ENCODE measurements at regions not wholly inside any gene's neighbourhood (a gene's known extent, or its start where the extent isn't known, plus 50 kb on each side); places are given as distances from the start of the nearest gene placed in this dataset.

DNA sequence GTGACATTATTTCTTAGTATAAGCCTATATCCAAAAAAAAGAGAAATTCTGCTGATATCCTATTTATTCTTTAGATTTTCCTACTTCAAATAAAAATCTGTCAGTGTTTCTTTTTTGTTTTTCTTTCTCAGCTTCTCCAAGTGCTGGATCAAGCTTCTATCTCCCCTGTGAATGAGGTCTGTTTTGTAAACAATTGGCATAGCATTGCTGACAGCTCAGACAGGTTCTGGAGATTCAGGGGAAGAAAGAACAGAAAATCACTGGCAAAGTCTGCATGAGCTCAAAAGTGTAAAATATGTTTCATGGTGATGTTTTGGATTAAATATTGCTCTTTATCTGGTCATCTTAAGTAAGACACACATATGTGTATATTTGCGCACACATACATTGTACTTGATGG is 492.0 kb upstream of the IGFBP7 start:
- TF ChIP-seq, protein P1, sequence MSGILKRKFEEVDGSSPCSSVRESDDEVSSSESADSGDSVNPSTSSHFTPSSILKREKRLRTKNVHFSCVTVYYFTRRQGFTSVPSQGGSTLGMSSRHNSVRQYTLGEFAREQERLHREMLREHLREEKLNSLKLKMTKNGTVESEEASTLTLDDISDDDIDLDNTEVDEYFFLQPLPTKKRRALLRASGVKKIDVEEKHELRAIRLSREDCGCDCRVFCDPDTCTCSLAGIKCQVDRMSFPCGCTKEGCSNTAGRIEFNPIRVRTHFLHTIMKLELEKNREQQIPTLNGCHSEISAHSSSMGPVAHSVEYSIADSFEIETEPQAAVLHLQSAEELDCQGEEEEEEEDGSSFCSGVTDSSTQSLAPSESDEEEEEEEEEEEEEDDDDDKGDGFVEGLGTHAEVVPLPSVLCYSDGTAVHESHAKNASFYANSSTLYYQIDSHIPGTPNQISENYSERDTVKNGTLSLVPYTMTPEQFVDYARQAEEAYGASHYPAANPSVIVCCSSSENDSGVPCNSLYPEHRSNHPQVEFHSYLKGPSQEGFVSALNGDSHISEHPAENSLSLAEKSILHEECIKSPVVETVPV (CRISPR knock-in tag; IDR thresholded peaks at IDR 0.05) = no peak
- no peak for TF ChIP-seq PPARA (CRISPR knock-in tag; IDR thresholded peaks at IDR 0.05; ENCODE audit: borderline replicate concordance)
- no peak for TF ChIP-seq ESRRG (CRISPR knock-in tag; IDR thresholded peaks at IDR 0.05)
- no peak for TF ChIP-seq ARNTL (CRISPR knock-in tag; IDR thresholded peaks at IDR 0.05; ENCODE audit: borderline replicate concordance, low read depth)
- no peak for TF ChIP-seq TOX (CRISPR knock-in tag; IDR thresholded peaks at IDR 0.05; ENCODE audit: borderline replicate concordance)
- TF ChIP-seq SNAI2 (CRISPR knock-in tag; IDR thresholded peaks at IDR 0.05) = no peak
- TF ChIP-seq ZC3H10 (CRISPR knock-in tag; IDR thresholded peaks at IDR 0.05) = no peak
- TF ChIP-seq OSR1 (CRISPR knock-in tag; IDR thresholded peaks at IDR 0.05) = no peak
- TF ChIP-seq, protein P2, sequence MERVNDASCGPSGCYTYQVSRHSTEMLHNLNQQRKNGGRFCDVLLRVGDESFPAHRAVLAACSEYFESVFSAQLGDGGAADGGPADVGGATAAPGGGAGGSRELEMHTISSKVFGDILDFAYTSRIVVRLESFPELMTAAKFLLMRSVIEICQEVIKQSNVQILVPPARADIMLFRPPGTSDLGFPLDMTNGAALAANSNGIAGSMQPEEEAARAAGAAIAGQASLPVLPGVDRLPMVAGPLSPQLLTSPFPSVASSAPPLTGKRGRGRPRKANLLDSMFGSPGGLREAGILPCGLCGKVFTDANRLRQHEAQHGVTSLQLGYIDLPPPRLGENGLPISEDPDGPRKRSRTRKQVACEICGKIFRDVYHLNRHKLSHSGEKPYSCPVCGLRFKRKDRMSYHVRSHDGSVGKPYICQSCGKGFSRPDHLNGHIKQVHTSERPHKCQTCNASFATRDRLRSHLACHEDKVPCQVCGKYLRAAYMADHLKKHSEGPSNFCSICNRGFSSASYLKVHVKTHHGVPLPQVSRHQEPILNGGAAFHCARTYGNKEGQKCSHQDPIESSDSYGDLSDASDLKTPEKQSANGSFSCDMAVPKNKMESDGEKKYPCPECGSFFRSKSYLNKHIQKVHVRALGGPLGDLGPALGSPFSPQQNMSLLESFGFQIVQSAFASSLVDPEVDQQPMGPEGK (CRISPR knock-in tag; IDR thresholded peaks at IDR 0.05; ENCODE audit: borderline replicate concordance) = no peak
- TF ChIP-seq, protein P3, sequence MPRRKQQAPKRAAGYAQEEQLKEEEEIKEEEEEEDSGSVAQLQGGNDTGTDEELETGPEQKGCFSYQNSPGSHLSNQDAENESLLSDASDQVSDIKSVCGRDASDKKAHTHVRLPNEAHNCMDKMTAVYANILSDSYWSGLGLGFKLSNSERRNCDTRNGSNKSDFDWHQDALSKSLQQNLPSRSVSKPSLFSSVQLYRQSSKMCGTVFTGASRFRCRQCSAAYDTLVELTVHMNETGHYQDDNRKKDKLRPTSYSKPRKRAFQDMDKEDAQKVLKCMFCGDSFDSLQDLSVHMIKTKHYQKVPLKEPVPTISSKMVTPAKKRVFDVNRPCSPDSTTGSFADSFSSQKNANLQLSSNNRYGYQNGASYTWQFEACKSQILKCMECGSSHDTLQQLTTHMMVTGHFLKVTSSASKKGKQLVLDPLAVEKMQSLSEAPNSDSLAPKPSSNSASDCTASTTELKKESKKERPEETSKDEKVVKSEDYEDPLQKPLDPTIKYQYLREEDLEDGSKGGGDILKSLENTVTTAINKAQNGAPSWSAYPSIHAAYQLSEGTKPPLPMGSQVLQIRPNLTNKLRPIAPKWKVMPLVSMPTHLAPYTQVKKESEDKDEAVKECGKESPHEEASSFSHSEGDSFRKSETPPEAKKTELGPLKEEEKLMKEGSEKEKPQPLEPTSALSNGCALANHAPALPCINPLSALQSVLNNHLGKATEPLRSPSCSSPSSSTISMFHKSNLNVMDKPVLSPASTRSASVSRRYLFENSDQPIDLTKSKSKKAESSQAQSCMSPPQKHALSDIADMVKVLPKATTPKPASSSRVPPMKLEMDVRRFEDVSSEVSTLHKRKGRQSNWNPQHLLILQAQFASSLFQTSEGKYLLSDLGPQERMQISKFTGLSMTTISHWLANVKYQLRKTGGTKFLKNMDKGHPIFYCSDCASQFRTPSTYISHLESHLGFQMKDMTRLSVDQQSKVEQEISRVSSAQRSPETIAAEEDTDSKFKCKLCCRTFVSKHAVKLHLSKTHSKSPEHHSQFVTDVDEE (CRISPR knock-in tag; IDR thresholded peaks at IDR 0.05) = no peak
- TF ChIP-seq, protein P4, sequence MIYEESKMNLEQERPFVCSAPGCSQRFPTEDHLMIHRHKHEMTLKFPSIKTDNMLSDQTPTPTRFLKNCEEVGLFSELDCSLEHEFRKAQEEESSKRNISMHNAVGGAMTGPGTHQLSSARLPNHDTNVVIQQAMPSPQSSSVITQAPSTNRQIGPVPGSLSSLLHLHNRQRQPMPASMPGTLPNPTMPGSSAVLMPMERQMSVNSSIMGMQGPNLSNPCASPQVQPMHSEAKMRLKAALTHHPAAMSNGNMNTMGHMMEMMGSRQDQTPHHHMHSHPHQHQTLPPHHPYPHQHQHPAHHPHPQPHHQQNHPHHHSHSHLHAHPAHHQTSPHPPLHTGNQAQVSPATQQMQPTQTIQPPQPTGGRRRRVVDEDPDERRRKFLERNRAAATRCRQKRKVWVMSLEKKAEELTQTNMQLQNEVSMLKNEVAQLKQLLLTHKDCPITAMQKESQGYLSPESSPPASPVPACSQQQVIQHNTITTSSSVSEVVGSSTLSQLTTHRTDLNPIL (CRISPR knock-in tag; IDR thresholded peaks at IDR 0.05; ENCODE audit: low read depth) = no peak
- TF ChIP-seq RARB (CRISPR knock-in tag; IDR thresholded peaks at IDR 0.05) = no peak
- no peak for TF ChIP-seq CSDC2 (CRISPR knock-in tag; IDR thresholded peaks at IDR 0.05)
- no peak for TF ChIP-seq ZFP3 (CRISPR knock-in tag; IDR thresholded peaks at IDR 0.05)
- TF ChIP-seq ZNF70 (CRISPR knock-in tag; IDR thresholded peaks at IDR 0.05) = no peak
- no peak for TF ChIP-seq ZFP30 (CRISPR knock-in tag; IDR thresholded peaks at IDR 0.05)
- TF ChIP-seq ZNF8 (CRISPR knock-in tag; IDR thresholded peaks at IDR 0.05) = no peak
- TF ChIP-seq BACH2 (CRISPR knock-in tag; IDR thresholded peaks at IDR 0.05; ENCODE audit: borderline replicate concordance) = no peak
- no peak for ATAC-seq

DNA sequence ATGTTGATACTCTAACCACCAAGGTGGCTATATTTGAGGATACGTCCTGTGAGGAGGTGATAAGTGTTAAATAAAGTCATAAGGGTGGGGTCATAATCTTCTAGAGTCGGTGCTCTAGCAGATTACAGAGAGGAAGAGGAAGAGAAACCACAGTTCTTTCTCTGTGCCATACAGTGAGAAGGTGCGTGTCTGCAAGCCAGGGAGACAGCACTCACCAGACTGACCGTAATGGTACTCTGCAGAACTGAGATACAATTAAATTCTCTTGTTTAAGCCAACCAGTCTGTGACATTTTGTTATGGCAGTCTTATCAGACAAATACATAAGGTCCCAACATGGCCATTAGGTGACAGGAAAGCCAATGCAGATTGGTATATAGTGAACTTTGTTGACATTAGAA is 480.9 kb upstream of the IGFBP7 start:
- no peak for ATAC-seq
- TF ChIP-seq ZNF70 (CRISPR knock-in tag; IDR thresholded peaks at IDR 0.05) = no peak
- TF ChIP-seq BACH2 (CRISPR knock-in tag; IDR thresholded peaks at IDR 0.05; ENCODE audit: borderline replicate concordance) = no peak
- no peak for TF ChIP-seq CSDC2 (CRISPR knock-in tag; IDR thresholded peaks at IDR 0.05)
- TF ChIP-seq, protein P3 (CRISPR knock-in tag; IDR thresholded peaks at IDR 0.05) = no peak
- TF ChIP-seq, protein P4 (CRISPR knock-in tag; IDR thresholded peaks at IDR 0.05; ENCODE audit: low read depth) = no peak
- TF ChIP-seq ZFP30 (CRISPR knock-in tag; IDR thresholded peaks at IDR 0.05) = no peak
- TF ChIP-seq ZNF8 (CRISPR knock-in tag; IDR thresholded peaks at IDR 0.05) = no peak
- TF ChIP-seq, protein P2 (CRISPR knock-in tag; IDR thresholded peaks at IDR 0.05; ENCODE audit: borderline replicate concordance) = no peak
- TF ChIP-seq ZFP3 (CRISPR knock-in tag; IDR thresholded peaks at IDR 0.05) = no peak
- TF ChIP-seq, protein P1 (CRISPR knock-in tag; IDR thresholded peaks at IDR 0.05) = no peak
- no peak for TF ChIP-seq OSR1 (CRISPR knock-in tag; IDR thresholded peaks at IDR 0.05)
- no peak for TF ChIP-seq ZNF565 (CRISPR knock-in tag; conservative IDR thresholded peaks at IDR 0.05; ENCODE audit: low read depth)
- no peak for TF ChIP-seq TCF4 (CRISPR knock-in tag; IDR thresholded peaks at IDR 0.05; ENCODE audit: borderline replicate concordance)
- no peak for TF ChIP-seq GLIS3 (CRISPR knock-in tag; IDR thresholded peaks at IDR 0.05)
- TF ChIP-seq, protein P5, sequence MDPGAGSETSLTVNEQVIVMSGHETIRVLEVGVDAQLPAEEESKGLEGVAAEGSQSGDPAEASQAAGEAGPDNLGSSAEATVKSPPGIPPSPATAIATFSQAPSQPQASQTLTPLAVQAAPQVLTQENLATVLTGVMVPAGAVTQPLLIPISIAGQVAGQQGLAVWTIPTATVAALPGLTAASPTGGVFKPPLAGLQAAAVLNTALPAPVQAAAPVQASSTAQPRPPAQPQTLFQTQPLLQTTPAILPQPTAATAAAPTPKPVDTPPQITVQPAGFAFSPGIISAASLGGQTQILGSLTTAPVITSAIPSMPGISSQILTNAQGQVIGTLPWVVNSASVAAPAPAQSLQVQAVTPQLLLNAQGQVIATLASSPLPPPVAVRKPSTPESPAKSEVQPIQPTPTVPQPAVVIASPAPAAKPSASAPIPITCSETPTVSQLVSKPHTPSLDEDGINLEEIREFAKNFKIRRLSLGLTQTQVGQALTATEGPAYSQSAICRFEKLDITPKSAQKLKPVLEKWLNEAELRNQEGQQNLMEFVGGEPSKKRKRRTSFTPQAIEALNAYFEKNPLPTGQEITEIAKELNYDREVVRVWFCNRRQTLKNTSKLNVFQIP (CRISPR knock-in tag; IDR thresholded peaks at IDR 0.05; ENCODE audit: borderline replicate concordance, low read depth) = no peak
- TF ChIP-seq ESRRG (CRISPR knock-in tag; IDR thresholded peaks at IDR 0.05) = no peak

All from SK-N-SH treated with all-trans-retinoic acid at 6 μM for 48 hours (cell line).